AG04450 (cell line): ENCODE measurements at regions not wholly inside any gene's neighbourhood (a gene's known extent, or its start where the extent isn't known, plus 50 kb on each side); places are given as distances from the start of the nearest gene placed in this dataset.
"Not testable (repeated sequence)": the region's sequence is repeated elsewhere in the genome, so short reads cannot be mapped to it uniquely, and the experiment has no call there.

Experiments used
- CTCF ChIA-PET: fragments of 300-600, 350-600 bp; formaldehyde crosslinking; extraction: SDS; loops from one replicate; lab custom pipeline; 2022; ENCODE audit warnings: antibody characterized with exemption, inconsistent platforms; lab: Charles Lee
- POLR2A ChIA-PET: fragments of 350-600 bp; formaldehyde crosslinking; extraction: SDS; loops from one replicate; lab custom pipeline; 2021; ENCODE audit warnings: antibody characterized with exemption, inconsistent platforms; lab: Yijun Ruan, JAX
- DNase-seq: peaks from one replicate; pipeline ENCODE4 v3.0.0-alpha.2; 2011; ENCODE audit warnings: low read depth, low spot score
- H3K27ac ChIP-seq: one replicate; pipeline ENCODE4 v1.5.1; 2012; ENCODE audit warnings: low read depth, low read length, control low read depth
- H3K27me3 ChIP-seq: one replicate; pipeline ENCODE4 v1.6.0; 2012; ENCODE audit warnings: low read length; ENCODE audit not compliant: control insufficient read depth, insufficient read depth
- H3K4me3 ChIP-seq: 2 replicates; pipeline ENCODE4 v1.5.1; 2011; ENCODE audit warnings: mild to moderate bottlenecking, low read depth, low read length, control low read depth
- H3K9me3 ChIP-seq: 2 replicates; pipeline ENCODE4 v1.5.1; 2012; ENCODE audit warnings: low read length; ENCODE audit not compliant: control insufficient read depth, insufficient read depth
- CTCF ChIP-seq: IDR thresholded peaks from 2 replicates; pipeline ENCODE4 v1.5.1; 2011; ENCODE audit warnings: low read depth, low read length, control low read depth, inconsistent platforms

DNA sequence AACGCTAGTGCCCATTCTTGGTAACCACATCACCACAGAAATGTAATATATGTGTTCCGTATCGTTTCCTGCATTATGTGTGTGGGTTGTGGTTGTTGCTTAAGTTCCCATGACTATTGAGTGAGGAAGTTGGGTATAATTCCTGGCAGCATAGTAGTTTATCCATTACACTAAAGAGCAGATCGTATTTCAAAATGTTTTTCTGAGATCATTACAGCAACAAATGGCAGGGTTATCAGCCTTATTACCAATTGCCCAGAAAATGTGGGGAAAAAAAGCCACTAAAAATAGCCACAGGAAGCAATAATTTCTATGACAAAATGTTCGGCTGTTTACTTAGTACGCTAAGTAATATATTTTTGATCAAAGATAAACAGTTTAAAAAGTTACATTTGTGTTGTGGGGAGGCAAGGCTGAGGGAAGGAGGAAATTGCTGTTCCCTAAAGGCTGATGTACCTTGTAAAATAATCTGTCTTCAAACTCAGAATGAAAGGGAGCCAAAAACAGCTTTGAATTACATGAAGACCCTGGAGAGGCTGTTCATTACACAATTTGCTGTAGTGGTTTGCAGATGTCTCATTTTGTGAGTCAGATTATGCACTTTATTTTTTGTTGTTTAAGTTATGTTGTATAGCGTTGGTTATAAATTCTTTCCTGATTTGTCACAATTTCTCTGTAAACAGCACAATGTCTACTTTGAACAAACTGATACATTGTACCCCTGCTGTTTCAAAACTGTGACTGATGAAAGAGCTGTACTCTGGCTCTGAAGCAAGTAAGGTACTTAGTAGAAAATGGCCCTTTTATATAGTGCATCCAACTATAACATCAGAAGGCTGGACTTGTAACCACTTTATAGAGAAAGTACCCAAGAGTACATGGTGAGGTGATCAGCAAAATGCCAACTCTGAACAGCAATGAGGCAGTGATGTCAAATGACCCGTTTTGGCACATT is 1028.5 kb downstream of the NR2F1-AS1 start:
- TF ChIP-seq CTCF = 0 out of 2 replicates have a peak, but pooled peaks have one; percentile 3
- ChIA-PET CTCF (no interaction called here), POLR2A (interaction anchor here (0.7 to 1.2 kb wide), 3 partner anchors 14 to 1125 kb away, joined by 3 to 5 read pairs (median 3); no protein-coding TSS in a partner anchor)
- peak; percentile 92 for DNase-seq
- peak overlapping the region; percentile 89 for H3K27ac ChIP-seq
- H3K9me3 ChIP-seq = no peaks in the 10 kb centered on the region
- H3K4me3 ChIP-seq = no peak overlapping the region; the same call in 1 of the 2 replicates
- H3K27me3 ChIP-seq = no peaks in the 10 kb centered on the region

- Histone ChIP-seq H3K9me3 (no peaks in the 10 kb centered on the region), H3K27me3 (no peaks in the 10 kb centered on the region), H3K4me3 (no peak overlapping the region), H3K27ac (no peak overlapping the region)
- no peak for DNase-seq
- no peak for TF ChIP-seq CTCF
- CTCF ChIA-PET = no interaction called here
- POLR2A ChIA-PET = no interaction called here
These were observed 1032.7 kb downstream of the NR2F1-AS1 start for GRCh38 chr5:92548346-92548745.

DNA sequence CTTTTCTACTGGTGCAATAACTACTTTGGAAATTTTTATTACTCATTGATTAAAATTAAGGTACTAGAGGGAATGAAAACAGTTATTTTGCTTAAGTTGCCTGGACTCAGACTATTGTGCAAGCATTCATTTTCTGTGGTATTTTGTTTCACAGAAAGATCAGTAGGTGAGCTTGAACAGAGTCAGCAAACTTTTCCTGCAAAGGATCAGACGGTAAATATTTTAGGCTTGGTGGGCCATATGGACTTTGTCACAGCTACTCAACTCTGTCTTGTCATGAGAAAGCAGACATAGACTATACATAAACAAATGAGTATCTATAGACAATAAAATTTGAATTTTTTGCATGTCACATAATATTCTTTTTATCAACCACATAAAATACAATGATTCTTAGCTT is 1036.4 kb downstream of the NR2F1-AS1 start:
- ChIA-PET POLR2A (no interaction called here), CTCF (interaction anchor here (1.4 kb wide), 1 partner anchor 143 kb away, joined by 3 read pairs; no protein-coding TSS in a partner anchor)
- H3K4me3 ChIP-seq = no peak overlapping the region
- DNase-seq = peak; percentile 33
- H3K27ac ChIP-seq = no peak overlapping the region
- H3K9me3 ChIP-seq = no peaks in the 10 kb centered on the region
- TF ChIP-seq CTCF = no peak
- H3K27me3 ChIP-seq = no peaks in the 10 kb centered on the region

DNA sequence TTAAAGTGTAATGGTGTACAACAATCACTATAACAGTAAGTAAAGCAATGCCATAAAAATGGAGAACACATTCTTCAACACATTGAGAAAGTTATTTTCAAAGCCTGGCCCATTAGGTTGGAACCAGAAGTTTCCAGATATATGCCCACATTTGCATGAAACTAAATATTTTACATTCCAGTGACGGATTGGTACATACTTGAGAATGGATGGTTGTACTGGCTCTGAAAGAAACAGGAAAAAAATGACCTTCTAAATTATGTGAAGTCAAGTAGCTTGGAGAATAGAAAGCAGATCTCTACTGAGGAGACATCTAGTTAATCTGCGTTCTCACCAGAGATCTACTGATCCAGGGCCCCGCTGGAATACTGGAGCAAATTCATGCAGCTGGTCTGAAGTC is 1037.0 kb downstream of the NR2F1-AS1 start:
- CTCF ChIA-PET = interaction anchor here (0.7 kb wide), 1 partner anchor 1171 kb away, joined by 3 read pairs; no protein-coding TSS in a partner anchor
- H3K27ac ChIP-seq = peak overlapping the region; percentile 47
- DNase-seq = no peak
- POLR2A ChIA-PET = interaction anchor here (0.5 kb wide), 1 partner anchor 1164 kb away, joined by 4 read pairs; no protein-coding TSS in a partner anchor
- no peak for TF ChIP-seq CTCF
- no peaks in the 10 kb centered on the region for H3K9me3 ChIP-seq
- H3K4me3 ChIP-seq = no peak overlapping the region
- H3K27me3 ChIP-seq = no peaks in the 10 kb centered on the region

GRCh38 chr5:92543201-92543600 is 1037.8 kb downstream of the NR2F1-AS1 start:
- DNase-seq = peak; percentile 20
- CTCF ChIA-PET = interaction anchor here (0.7 kb wide), 1 partner anchor 1172 kb away, joined by 3 read pairs; no protein-coding TSS in a partner anchor
- H3K27me3 ChIP-seq = no peaks in the 10 kb centered on the region
- H3K4me3 ChIP-seq = no peak overlapping the region
- H3K27ac ChIP-seq = no peak overlapping the region
- no peak for TF ChIP-seq CTCF
- H3K9me3 ChIP-seq = no peaks in the 10 kb centered on the region
- POLR2A ChIA-PET = no interaction called here

DNA sequence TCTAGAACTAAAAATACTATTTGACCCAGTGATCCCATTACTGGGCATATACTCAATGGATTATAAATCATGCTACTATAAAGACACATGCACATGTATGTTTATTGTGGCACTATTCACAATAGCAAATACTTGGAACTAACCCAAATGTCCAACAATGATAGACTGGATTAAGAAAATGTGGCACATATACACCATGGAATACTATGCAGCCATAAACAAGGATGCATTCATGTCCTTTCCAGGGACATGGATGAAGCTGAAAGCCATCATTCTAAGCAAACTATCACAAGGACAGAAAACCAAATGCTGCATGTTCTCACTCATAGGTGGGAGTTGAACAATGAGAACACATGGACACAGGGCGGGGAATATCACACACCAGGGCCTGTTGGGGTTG is 1039.0 kb downstream of the NR2F1-AS1 start:
- H3K27me3 ChIP-seq, H3K27ac ChIP-seq, DNase-seq, H3K9me3 ChIP-seq, H3K4me3 ChIP-seq, CTCF ChIA-PET, POLR2A ChIA-PET: not testable (repeated sequence)
